Right atrium auricular region (tissue), 2 donors: ENCODE measurements at regions not wholly inside any gene's neighbourhood (a gene's known extent, or its start where the extent isn't known, plus 50 kb on each side); places are given as distances from the start of the nearest gene placed in this dataset.

Source experiments
- DNase-seq: peaks from one replicate; pipeline ENCODE4 v3.0.0-alpha.2; 2019; ENCODE audit warnings: low spot score
- H3K27ac ChIP-seq, 2 donors: fragments of 200-600 bp; sonication (generic); 1 replicate in 1 of 2; 2 replicates in 1 of 2; pipeline ENCODE4 v1.5.1; 2016 to 2019
- H3K27me3 ChIP-seq, 2 donors: fragments of 200-600 bp; sonication (generic); one replicate each; pipeline versions ENCODE4 v1.5.1 to v1.6.0; 2017 to 2019
- H3K36me3 ChIP-seq: fragments of 200-600 bp; sonication (generic); one replicate; pipeline ENCODE4 v1.5.1; 2016
- H3K4me1 ChIP-seq, 2 donors: fragments of 200-600 bp; sonication (generic); one replicate each; pipeline versions ENCODE4 v1.5.1 to v1.6.0; 2017 to 2019
- H3K4me3 ChIP-seq, 2 donors: fragments of 200-600 bp; sonication (generic); 1 replicate in 1 of 2; 2 replicates in 1 of 2; pipeline ENCODE4 v1.5.1; 2017 to 2019; ENCODE audit warnings: mild to moderate bottlenecking in 1 of 2, moderate library complexity in 1 of 2
- H3K9me3 ChIP-seq, 2 donors: fragments of 200-600 bp; sonication (generic); one replicate each; pipeline ENCODE4 v1.5.1; 2019
- TF ChIP-seq, protein P1 (sequence below), 2 donors: fragments of 200-600 bp; sonication (generic); IDR thresholded peaks; one replicate each; pipeline ENCODE4 v1.5.1; 2019; ENCODE audit warnings: antibody characterized with exemption in 2 of 2

DNA sequence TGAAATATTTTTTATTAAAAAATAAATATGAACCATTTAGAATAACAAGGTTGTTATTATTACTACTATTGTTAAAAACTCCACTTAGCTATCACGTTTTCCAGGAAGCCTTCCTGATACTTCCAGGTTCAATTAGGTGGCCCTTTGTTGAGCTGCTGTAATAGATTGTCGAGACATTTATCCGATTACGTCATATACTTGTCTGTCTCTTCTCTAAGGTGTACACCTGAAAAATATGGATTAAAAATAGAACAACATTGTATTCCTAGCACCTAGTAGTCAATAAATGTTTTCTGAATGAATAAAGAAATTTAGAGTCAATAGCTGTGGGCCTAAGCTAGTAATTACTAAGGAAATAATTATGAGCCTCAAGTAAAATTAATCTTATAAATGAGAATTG is 359.6 kb downstream of the RNF144B start:
- Histone ChIP-seq H3K9me3 (peaks cover 0 to 4% of the 10 kb centered on the region in 2 donors), H3K4me3 (no peak overlapping the region), H3K27me3 (no peaks in the 10 kb centered on the region), H3K36me3 (no peaks in the 10 kb centered on the region), H3K27ac (no peak overlapping the region), H3K4me1 (no peaks in the 10 kb centered on the region)
- no peak for DNase-seq
- TF ChIP-seq, protein P1, sequence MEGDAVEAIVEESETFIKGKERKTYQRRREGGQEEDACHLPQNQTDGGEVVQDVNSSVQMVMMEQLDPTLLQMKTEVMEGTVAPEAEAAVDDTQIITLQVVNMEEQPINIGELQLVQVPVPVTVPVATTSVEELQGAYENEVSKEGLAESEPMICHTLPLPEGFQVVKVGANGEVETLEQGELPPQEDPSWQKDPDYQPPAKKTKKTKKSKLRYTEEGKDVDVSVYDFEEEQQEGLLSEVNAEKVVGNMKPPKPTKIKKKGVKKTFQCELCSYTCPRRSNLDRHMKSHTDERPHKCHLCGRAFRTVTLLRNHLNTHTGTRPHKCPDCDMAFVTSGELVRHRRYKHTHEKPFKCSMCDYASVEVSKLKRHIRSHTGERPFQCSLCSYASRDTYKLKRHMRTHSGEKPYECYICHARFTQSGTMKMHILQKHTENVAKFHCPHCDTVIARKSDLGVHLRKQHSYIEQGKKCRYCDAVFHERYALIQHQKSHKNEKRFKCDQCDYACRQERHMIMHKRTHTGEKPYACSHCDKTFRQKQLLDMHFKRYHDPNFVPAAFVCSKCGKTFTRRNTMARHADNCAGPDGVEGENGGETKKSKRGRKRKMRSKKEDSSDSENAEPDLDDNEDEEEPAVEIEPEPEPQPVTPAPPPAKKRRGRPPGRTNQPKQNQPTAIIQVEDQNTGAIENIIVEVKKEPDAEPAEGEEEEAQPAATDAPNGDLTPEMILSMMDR (IDR thresholded peaks at IDR 0.05) = no peak

DNA sequence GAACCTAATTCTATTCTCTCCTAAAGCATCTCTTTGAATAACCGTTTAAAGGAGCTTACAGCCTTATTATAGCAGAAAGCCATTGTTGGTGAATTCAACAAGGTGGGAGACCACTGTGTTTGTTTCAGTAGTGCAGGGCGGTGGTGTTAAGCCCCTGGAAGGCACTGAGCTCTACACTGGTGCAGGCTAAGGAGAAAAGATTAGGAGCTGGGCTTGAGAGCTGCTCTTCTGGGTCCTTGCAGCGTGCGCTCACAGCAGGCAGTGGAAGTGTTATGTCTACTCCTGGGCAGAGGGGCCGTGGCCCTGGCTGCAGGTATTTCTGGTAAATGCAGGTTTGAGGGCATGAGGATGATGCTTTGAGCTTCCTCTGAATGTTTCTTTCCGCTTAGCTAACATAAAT is 361.2 kb downstream of the RNF144B start:
- no peaks in the 10 kb centered on the region for H3K4me1 ChIP-seq
- H3K27ac ChIP-seq = no peak overlapping the region
- TF ChIP-seq, protein P1 (IDR thresholded peaks at IDR 0.05) = no peak
- no peak overlapping the region for H3K4me3 ChIP-seq
- DNase-seq = no peak
- no peaks in the 10 kb centered on the region for H3K36me3 ChIP-seq
- no peaks in the 10 kb centered on the region for H3K27me3 ChIP-seq
- H3K9me3 ChIP-seq = peaks cover 0 to 4% of the 10 kb centered on the region in 2 donors

DNA sequence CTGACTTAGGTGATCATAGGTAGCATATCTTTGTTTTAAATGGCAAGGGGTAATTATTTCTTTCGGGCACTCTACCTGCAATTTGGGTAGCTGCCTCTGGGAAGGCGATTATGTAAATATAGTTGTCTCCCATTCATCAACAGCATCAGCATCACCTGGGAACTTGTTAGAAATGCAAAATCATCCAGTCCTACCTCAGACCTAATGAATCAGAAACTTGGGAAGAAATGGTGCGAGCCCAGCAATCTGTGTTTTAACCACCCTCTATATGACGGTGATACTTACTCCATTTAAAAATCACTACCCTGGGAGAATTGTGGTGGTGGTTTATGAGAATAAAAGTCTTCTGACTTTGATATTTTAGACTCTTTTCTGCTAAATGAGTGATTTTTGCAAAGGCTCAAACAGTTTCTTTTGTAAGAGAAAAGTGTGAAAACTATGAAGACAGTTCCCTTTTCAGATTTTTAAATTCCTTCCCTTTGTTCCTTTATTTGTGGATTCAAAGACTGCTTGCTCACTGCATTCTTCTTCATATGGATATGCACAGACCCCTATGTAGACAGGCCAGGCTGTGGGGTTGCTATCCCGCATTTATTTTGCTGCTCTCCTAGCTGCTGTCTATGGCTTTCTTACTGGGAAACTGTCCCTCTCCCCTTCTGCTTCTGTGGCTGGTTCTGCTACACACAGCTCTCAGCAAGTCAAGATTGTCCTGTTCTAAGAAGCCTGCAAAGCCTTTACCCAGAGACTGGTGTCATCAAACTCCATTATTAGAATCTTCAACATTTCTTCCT is 365.3 kb downstream of the RNF144B start:
- TF ChIP-seq, protein P1 (IDR thresholded peaks at IDR 0.05) = no peak
- Histone ChIP-seq H3K27ac (no peak overlapping the region), H3K27me3 (no peaks in the 10 kb centered on the region), H3K4me3 (no peak overlapping the region), H3K4me1 (no peaks in the 10 kb centered on the region), H3K36me3 (no peaks in the 10 kb centered on the region), H3K9me3 (no peaks in the 10 kb centered on the region)
- no peak for DNase-seq

DNA sequence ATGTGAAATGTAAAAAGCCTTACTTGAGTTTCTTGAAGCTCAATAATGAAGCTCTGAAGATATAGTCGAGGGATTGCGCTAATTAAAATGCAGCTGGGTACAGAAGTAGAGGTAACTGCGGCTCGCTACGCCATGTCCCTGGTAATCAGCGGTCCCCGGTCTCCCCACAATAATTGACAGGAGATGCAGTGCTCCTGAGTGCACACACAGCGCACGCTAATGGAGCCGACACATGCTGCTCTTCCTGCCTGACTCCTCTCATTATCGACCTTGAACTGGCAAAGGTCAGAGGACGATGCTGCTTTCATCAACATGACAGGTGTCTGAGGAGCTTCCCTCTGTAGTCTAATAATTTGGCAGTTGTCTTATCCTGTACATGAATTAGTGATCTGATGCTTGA is 365.9 kb downstream of the RNF144B start:
- Histone ChIP-seq H3K9me3 (no peaks in the 10 kb centered on the region), H3K4me3 (no peak overlapping the region), H3K4me1 (no peaks in the 10 kb centered on the region), H3K27me3 (no peaks in the 10 kb centered on the region), H3K36me3 (no peaks in the 10 kb centered on the region), H3K27ac (no peak overlapping the region)
- TF ChIP-seq, protein P1 (IDR thresholded peaks at IDR 0.05) = no peak
- DNase-seq = no peak

DNA sequence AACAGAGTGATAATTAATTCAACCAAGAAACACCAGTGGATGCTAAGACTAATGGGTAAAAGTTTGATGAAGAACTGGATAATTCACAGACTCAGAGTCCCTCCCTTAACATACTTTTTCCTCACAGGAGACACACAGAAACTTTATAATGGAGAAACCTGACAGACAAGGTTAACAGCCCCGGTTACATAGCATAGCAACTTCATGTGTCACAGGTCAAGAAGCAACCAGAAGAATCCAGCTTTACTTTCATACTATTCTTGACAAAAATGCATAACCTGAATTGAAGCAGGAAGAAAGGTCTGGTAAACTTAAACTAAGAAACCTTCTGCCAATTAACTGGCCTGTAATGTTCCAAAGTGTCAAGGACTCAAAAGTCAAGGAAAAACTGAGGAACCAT is 375.9 kb downstream of the RNF144B start:
- Histone ChIP-seq H3K9me3 (no peaks in the 10 kb centered on the region), H3K4me3 (no peak overlapping the region), H3K27me3 (no peaks in the 10 kb centered on the region), H3K27ac (no peak overlapping the region), H3K4me1 (no peaks in the 10 kb centered on the region), H3K36me3 (no peaks in the 10 kb centered on the region)
- DNase-seq = no peak
- TF ChIP-seq, protein P1 (IDR thresholded peaks at IDR 0.05) = no peak

DNA sequence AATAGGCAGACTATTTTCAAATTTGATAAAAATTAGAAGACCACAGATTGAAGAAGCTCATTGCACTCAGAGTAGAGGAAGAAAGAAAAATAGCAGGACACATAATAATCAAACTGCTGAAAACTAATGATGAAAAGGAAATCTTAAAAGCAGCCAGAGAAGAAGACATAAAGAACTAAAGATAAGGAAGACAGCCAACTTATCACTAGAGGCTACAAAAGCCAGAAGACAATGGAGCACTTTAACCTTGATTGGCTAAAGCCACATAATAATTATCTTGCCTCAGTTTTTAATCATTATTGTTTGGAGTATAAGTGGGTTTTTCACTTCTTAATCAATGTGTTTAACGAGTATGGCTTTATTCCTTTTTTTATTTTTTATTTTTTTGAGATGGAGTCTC is 397.6 kb downstream of the RNF144B start:
- no peak for DNase-seq
- Histone ChIP-seq H3K36me3 (no peaks in the 10 kb centered on the region), H3K27me3 (no peaks in the 10 kb centered on the region), H3K4me3 (no peak overlapping the region), H3K9me3 (no peaks in the 10 kb centered on the region), H3K27ac (no peak overlapping the region), H3K4me1 (no peaks in the 10 kb centered on the region)
- TF ChIP-seq, protein P1 (IDR thresholded peaks at IDR 0.05) = no peak
